ENCODE measurements at regions not wholly inside any gene's neighbourhood (a gene's known extent, or its start where the extent isn't known, plus 50 kb on each side); places are given as distances from the start of the nearest gene placed in this dataset.

DNA sequence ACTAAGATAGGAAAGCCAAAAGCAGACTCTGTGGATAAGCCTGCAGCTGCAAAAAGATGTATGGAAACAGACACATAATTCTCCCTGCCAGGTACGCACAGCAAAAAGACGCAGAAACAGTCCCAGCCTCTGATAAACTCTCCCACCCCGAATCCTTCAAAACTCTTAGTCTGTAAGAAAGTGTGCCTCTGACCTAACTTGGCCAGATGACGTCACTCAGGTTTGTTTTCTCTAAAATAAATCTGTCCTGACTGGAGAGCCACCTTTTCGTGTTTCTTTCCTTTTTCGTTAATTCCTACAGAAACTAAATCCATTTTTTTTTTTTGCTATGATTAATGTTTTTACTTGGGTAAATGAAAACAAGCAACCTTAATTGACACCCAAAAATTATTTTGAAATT lies 793.8 kb downstream of the SORCS1 start:
- H3K4me1 ChIP-seq (ENCODE audit: control insufficient read depth in 5 of 5, insufficient read depth in 5 of 5, low read length in 5 of 5), result no peaks in the 10 kb centered on the region
- H3K27ac ChIP-seq (ENCODE audit: low read depth in 1 of 2, low read length in 1 of 2), result no peak overlapping the region
- no peak overlapping the region for H3K9ac ChIP-seq (ENCODE audit: insufficient read depth in 1 of 2, low read length in 2 of 2)
- ATAC-seq (ENCODE audit: insufficient read depth, low FRiP score) (no peak), DNase-seq (no peak)
- WGBS, 2 donors, result 85 to 89% methylated on average over 6 of the region's 6 CpGs
- H3K27me3 ChIP-seq (ENCODE audit: control insufficient read depth in 3 of 3, insufficient read depth in 3 of 3, low read length in 2 of 3), result no peaks in the 10 kb centered on the region
- no peaks in the 10 kb centered on the region for H3K36me3 ChIP-seq (ENCODE audit: control insufficient read depth in 4 of 4, insufficient read depth in 4 of 4, low read length in 4 of 4)
- TF ChIP-seq, protein P1, sequence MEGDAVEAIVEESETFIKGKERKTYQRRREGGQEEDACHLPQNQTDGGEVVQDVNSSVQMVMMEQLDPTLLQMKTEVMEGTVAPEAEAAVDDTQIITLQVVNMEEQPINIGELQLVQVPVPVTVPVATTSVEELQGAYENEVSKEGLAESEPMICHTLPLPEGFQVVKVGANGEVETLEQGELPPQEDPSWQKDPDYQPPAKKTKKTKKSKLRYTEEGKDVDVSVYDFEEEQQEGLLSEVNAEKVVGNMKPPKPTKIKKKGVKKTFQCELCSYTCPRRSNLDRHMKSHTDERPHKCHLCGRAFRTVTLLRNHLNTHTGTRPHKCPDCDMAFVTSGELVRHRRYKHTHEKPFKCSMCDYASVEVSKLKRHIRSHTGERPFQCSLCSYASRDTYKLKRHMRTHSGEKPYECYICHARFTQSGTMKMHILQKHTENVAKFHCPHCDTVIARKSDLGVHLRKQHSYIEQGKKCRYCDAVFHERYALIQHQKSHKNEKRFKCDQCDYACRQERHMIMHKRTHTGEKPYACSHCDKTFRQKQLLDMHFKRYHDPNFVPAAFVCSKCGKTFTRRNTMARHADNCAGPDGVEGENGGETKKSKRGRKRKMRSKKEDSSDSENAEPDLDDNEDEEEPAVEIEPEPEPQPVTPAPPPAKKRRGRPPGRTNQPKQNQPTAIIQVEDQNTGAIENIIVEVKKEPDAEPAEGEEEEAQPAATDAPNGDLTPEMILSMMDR (IDR thresholded peaks at IDR 0.05; ENCODE audit: control extremely low read depth, extremely low read depth), result no peak
- H3K4me3 ChIP-seq, result no peak overlapping the region
- H3K9me3 ChIP-seq (ENCODE audit: control insufficient read depth in 4 of 4, insufficient read depth in 3 of 4, low read length in 3 of 4), result no peaks in the 10 kb centered on the region

- TF ChIP-seq, protein P1 (IDR thresholded peaks at IDR 0.05; ENCODE audit: control extremely low read depth, extremely low read depth), result no peak
- Histone ChIP-seq H3K9ac (ENCODE audit: insufficient read depth in 1 of 2, low read length in 2 of 2) (no peak overlapping the region), H3K27ac (ENCODE audit: low read depth in 1 of 2, low read length in 1 of 2) (no peak overlapping the region), H3K27me3 (ENCODE audit: control insufficient read depth in 3 of 3, insufficient read depth in 3 of 3, low read length in 2 of 3) (no peaks in the 10 kb centered on the region), H3K36me3 (ENCODE audit: control insufficient read depth in 4 of 4, insufficient read depth in 4 of 4, low read length in 4 of 4) (no peaks in the 10 kb centered on the region), H3K4me3 (no peak overlapping the region), H3K4me1 (ENCODE audit: control insufficient read depth in 5 of 5, insufficient read depth in 5 of 5, low read length in 5 of 5) (no peaks in the 10 kb centered on the region), H3K9me3 (ENCODE audit: control insufficient read depth in 4 of 4, insufficient read depth in 3 of 4, low read length in 3 of 4) (no peaks in the 10 kb centered on the region)
- WGBS, 2 donors, result 64 to 78% methylated on average over 2 of the region's 2 CpGs
- ATAC-seq (ENCODE audit: insufficient read depth, low FRiP score) (no peak), DNase-seq (peak in 1 of 3 donors; percentile 4)
These were observed 803.6 kb downstream of the SORCS1 start for GRCh38 chr10:106360870-106361269.

DNA sequence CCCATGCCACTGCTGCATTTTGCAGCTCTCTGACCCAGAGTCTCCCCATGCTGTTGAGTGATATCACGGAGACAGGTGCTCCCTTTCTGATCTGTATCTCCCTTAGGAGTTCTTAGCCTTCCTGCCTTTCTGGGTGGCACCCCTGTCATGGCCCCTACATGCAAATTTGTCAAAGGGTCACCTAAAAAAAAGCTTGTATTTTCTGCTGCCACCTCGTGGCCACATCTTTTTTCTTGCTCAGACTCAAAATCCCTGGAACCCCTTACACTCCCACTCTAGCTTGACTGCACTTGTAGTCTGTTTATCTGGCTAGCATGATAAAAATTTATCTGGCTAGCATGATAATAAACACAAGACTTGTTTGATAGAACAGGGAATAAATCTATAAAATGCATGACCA lies 809.1 kb downstream of the SORCS1 start:
- TF ChIP-seq, protein P1 (IDR thresholded peaks at IDR 0.05; ENCODE audit: control extremely low read depth, extremely low read depth), result no peak
- DNase-seq (peak in 1 of 3 donors; percentile 2), ATAC-seq (ENCODE audit: insufficient read depth, low FRiP score) (no peak)
- Histone ChIP-seq H3K36me3 (ENCODE audit: control insufficient read depth in 4 of 4, insufficient read depth in 4 of 4, low read length in 4 of 4) (no peaks in the 10 kb centered on the region), H3K9ac (ENCODE audit: insufficient read depth in 1 of 2, low read length in 2 of 2) (no peak overlapping the region), H3K4me3 (no peak overlapping the region), H3K27me3 (ENCODE audit: control insufficient read depth in 3 of 3, insufficient read depth in 3 of 3, low read length in 2 of 3) (no peaks in the 10 kb centered on the region), H3K9me3 (ENCODE audit: control insufficient read depth in 4 of 4, insufficient read depth in 3 of 4, low read length in 3 of 4) (no peaks in the 10 kb centered on the region), H3K4me1 (ENCODE audit: control insufficient read depth in 5 of 5, insufficient read depth in 5 of 5, low read length in 5 of 5) (no peaks in the 10 kb centered on the region), H3K27ac (ENCODE audit: low read depth in 1 of 2, low read length in 1 of 2) (no peak overlapping the region)
- WGBS, 2 donors, result 37 to 41% methylated on average over 2 of the region's 2 CpGs

GRCh38 chr10:106348933-106349332 lies 815.6 kb downstream of the SORCS1 start:
- H3K36me3 ChIP-seq (ENCODE audit: control insufficient read depth in 4 of 4, insufficient read depth in 4 of 4, low read length in 4 of 4), result no peaks in the 10 kb centered on the region
- TF ChIP-seq, protein P1 (IDR thresholded peaks at IDR 0.05; ENCODE audit: control extremely low read depth, extremely low read depth), result no peak
- H3K27ac ChIP-seq (ENCODE audit: low read depth in 1 of 2, low read length in 1 of 2), result no peak overlapping the region
- H3K9me3 ChIP-seq (ENCODE audit: control insufficient read depth in 4 of 4, insufficient read depth in 3 of 4, low read length in 3 of 4), result no peaks in the 10 kb centered on the region
- H3K4me3 ChIP-seq, result no peak overlapping the region
- DNase-seq (no peak), ATAC-seq (ENCODE audit: insufficient read depth, low FRiP score) (no peak)
- no peaks in the 10 kb centered on the region for H3K4me1 ChIP-seq (ENCODE audit: control insufficient read depth in 5 of 5, insufficient read depth in 5 of 5, low read length in 5 of 5)
- no peak overlapping the region for H3K9ac ChIP-seq (ENCODE audit: insufficient read depth in 1 of 2, low read length in 2 of 2)
- no peaks in the 10 kb centered on the region for H3K27me3 ChIP-seq (ENCODE audit: control insufficient read depth in 3 of 3, insufficient read depth in 3 of 3, low read length in 2 of 3)

All from lung (tissue), 11 donors.